Fibroblast of skin of left biceps (primary cell): ENCODE measurements at regions not wholly inside any gene's neighbourhood (a gene's known extent, or its start where the extent isn't known, plus 50 kb on each side); places are given as distances from the start of the nearest gene placed in this dataset.
"Not testable (repeated sequence)": the region's sequence is repeated elsewhere in the genome, so short reads cannot be mapped to it uniquely, and the experiment has no call there.

Source experiments
- DNase-seq, 2 experiments: peaks; one replicate each; pipeline ENCODE4 v3.0.0-alpha.2; 2013; ENCODE audit warnings: low read depth in 2 of 2

DNA sequence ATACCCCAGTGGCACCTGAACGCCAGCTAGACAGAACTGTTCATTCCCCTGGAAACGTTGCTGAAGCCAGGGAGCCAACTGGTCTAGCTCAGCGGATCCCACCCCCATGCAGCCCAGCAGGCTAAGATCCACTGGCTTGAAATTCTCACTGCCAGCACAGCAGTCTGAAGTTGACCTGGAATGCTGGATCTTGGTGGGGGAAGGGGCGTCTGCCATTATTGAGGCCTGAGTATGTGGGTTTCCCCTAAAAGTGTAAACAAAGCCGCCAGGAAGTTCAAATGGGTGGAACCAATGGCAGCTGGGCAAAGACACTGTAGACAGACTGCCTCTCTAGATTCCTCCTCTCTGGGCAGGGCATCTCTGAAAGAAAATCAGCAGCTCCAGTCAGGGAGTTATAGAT, 213.0 kb downstream of the NKX6-1 start:
- DNase-seq, result no peak

DNA sequence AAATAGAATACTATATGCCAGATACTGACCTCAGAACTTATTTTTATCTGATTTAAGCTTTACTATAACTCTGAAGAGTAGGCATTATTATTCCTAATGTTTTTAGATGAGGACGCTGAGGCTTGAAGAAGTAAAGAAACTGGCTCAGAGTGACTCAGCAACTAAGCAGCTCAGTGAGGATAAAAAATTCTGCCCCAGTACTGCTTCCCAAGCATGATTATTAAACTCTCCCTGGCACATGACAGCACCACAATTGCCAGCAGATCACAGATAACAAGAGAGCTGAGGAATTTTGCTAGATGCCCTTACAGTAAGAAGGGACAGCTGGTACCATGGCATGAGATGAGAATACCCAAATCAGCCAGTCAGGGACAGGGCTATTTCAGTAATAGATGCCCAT, 219.4 kb downstream of the NKX6-1 start:
- no peak for DNase-seq

DNA sequence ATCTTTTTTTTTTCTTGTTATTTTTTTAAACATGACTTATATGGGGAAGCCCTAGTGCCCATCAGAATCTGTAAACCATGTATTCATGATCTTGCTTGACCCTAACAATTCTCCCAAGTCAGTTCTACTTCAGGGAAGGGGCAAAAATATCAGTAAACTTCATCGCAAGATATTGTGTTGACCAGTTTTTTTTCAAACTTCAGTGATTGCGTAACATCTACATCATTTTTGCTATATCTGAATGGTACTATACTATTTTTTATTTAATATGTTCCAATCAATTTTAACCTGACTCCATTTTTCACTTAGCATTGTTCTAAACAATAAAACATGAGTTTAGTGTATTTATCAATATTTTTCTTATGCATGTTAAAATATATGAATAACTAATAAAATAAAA, 221.2 kb downstream of the NKX6-1 start:
- DNase-seq, result no peak

GRCh38 chr4:84276752-84277151, 222.3 kb downstream of the NKX6-1 start:
- no peak for DNase-seq

GRCh38 chr4:84269536-84270044, 229.5 kb downstream of the NKX6-1 start:
- DNase-seq, result no peak

- no peak for DNase-seq
These were observed 234.4 kb downstream of the NKX6-1 start for GRCh38 chr4:84264652-84265051.

GRCh38 chr4:84263415-84263814, 235.7 kb downstream of the NKX6-1 start:
- DNase-seq, result no peak

- DNase-seq, result no peak
These were observed 238.6 kb downstream of the NKX6-1 start for GRCh38 chr4:84260495-84260894.

DNA sequence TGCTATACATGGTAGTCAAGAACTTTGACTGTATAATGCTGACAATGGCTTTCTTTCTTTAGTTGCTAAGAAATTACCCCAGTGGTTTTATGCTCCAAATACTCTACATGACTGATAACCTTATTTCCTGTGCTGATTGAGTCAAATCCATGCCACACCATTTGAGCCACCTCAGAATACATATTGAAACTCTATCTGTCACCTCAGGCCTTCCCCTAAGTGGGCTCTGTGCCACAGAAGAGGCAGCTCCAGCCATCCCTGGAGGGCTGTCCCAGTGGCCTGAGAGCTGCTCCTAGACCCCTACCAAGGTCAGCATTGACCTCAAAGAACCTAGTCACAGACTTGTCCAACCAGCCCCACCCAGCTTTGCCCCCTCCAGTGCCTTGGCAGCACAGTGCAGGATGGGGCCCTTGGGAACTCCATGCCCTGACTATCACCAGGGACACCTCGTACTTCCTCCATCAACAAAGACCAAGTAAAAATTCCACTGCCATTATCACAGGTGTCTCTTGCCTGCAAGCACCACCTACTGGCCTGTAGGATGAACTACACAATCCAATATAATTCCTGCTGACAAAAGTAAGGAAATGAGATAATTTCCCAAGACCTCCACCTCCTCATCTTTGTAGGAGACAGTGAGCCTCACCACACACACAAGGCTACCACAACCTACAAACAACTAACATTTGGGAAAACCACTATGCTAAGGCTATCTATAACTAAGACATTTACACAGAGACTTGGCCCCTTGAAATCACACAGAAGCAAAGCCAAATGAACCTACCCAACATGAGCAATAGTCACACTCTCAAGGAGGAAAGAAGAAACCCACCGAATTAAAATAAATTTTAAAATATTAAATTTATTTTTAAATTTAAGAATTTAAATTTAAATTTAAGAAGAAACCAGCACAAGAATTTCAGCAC, 239.9 kb downstream of the NKX6-1 start:
- DNase-seq, result no peak

GRCh38 chr4:84254537-84254936, 244.6 kb downstream of the NKX6-1 start:
- no peak for DNase-seq

GRCh38 chr4:84249521-84249920, 249.6 kb downstream of the NKX6-1 start:
- DNase-seq, result no peak

GRCh38 chr4:84245042-84245441, 254.1 kb downstream of the NKX6-1 start:
- DNase-seq, result not testable (repeated sequence)

- not testable (repeated sequence) for DNase-seq
These were observed 254.7 kb downstream of the NKX6-1 start for GRCh38 chr4:84244346-84244801.

DNA sequence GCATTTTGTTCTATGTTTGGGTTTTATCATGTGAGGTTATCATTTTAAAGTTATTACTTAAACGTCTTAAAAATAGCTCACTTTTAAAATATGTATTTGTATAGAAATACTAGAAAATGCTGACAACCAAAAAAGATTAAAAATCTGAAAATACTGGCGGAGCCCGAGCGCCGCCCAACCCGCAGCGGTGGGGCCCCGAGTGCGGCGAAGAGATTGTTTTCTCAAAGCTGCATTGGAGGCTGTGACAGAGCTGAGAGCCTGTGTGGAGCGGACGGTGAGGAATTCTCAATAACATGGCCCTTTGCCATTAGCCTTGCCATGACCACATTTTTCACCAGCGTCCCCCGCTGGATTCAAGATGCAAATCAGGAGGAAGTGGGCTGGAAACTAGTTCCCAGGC, 255.4 kb downstream of the NKX6-1 start:
- no peak for DNase-seq

- DNase-seq, result no peak
These were observed 259.7 kb downstream of the NKX6-1 start for GRCh38 chr4:84239278-84239845.

DNA sequence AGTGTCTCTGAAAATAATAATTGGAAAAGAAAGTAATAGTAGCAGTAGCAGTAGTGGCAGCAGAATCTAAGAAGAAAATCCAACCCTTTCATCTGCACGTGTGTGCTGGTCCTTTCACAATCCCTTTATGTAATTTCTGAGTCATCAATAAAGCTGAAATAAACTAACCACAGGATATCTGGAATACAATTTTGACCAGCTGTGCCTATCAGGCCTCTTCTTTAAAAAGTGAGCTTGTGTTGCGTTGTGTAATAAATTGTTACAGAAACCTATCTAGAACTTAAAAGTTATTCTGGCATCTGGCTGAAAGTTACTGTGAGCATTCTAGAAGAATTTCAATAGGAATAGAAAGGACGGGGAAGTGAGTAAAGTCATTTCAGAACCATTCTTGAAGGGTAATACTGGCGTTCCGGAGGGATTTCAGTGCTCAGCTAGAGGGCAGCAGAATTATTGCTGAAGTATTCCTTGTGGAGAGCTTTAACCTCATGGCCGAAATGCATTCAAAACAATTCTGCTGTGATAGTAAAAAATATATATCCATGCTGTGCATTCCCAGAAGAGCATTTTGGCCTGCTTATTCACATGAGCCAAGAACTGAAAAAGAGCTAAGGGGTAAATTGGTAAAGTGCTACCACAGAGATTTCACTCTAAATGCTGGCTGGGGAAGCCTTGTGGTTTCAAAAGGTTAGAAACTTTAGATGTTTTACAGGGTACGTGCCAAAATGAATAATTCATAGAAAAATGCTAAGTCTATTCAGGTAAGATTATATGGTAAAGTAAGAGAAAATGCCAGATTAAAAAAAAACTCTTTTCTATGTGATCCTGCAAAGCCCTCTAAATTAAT, 260.6 kb downstream of the NKX6-1 start:
- DNase-seq, result peak; percentile 20 to 29

GRCh38 chr4:84237008-84237407, 262.1 kb downstream of the NKX6-1 start:
- no peak for DNase-seq

- DNase-seq, result no peak
These were observed 263.8 kb downstream of the NKX6-1 start for GRCh38 chr4:84235126-84235944.

DNA sequence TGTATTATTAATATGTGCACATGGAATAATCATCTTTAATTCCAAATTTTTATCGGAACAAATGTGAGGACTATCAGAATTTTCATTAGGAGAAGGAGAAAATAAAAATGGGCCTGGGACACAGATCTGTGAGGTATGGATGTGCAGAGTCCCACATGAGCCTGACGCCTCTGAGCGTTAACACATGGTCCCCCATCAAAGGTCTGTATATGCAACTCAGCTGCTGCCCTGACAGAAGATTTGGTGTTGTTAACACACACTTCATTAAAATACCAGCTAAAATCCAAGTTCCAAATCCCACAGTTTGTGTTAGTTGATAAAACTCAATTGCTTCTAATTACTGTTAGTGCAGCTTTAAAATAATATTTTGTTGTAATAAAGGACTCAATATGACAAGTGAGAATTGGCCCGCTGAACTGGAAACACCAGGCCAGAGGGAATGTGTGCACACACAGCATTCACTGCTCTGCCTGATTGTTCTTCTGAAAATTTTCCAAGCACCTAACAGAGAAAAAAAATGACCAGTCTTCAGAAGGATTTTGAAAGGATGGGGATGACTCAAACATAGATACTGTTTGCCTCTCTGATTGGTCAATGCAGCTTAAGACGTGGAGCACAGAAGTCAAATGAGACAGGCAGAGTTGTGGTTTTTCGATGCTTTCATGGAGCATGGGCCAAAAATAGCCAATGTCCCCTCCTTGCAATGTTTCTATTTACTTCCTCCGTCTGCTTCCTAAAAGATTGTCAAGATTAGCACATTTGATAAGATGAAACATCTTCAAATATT, 266.6 kb downstream of the NKX6-1 start:
- no peak for DNase-seq

DNA sequence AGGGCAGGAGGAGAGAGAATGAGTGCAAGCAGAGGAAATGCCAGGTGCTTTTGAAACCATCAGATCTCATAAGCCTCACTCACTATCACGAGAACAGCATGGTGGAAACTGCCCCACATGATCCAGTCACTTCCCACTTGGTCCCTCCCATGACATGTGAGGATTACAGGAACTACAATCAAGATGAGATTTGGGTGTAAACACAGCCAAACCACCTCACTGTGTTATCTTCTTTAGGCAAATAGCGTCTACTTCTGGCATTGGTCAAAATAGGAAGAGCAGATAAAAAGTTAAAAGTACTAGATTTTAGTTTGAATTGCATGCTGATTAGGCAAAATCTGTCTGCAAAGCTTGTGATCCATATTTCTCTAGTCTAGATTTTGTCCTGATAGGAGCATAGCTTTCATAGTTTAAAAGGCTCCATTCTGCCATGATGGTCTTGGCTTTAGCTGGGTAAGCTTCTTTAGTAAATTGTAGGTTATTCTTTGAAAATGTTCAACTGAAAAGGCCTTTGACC, 267.5 kb downstream of the NKX6-1 start:
- DNase-seq, result no peak
